Stimulated activated CD8-positive, alpha-beta memory T cell treated with anti-CD3 and anti-CD28 coated beads, Interleukin-7, amount 100 ng/mL, for 48 hours (primary cell): ENCODE measurements at regions not wholly inside any gene's neighbourhood (a gene's known extent, or its start where the extent isn't known, plus 50 kb on each side); places are given as distances from the start of the nearest gene placed in this dataset.
"Not testable (repeated sequence)": the region's sequence is repeated elsewhere in the genome, so short reads cannot be mapped to it uniquely, and the experiment has no call there.

Experiments used
- DNase-seq, 2 donors: peaks; one replicate each; pipeline ENCODE4 v3.0.0-alpha.2; 2020; ENCODE audit warnings: low read depth in 1 of 2; ENCODE audit errors: extremely low read depth in 1 of 2

GRCh38 chr9:21591221-21592062, 109.3 kb upstream of the IFNE start:
- DNase-seq, result peak; percentile 35 to 65

GRCh38 chr9:21592063-21592338, 109.9 kb upstream of the IFNE start:
- no peak for DNase-seq

GRCh38 chr9:21597284-21597683, 115.2 kb upstream of the IFNE start:
- no peak for DNase-seq

GRCh38 chr9:21598749-21599148, 116.6 kb upstream of the IFNE start:
- DNase-seq, result no peak

- no peak for DNase-seq
Observed at GRCh38 chr9:21605489-21605931, 123.4 kb upstream of the IFNE start.

- no peak for DNase-seq
Observed at GRCh38 chr9:21607576-21607975, 125.5 kb upstream of the IFNE start.

- DNase-seq, result no peak
Observed at GRCh38 chr9:21608200-21608599, 126.1 kb upstream of the IFNE start.

- no peak for DNase-seq
Observed at GRCh38 chr9:21609506-21609905, 127.4 kb upstream of the IFNE start.

GRCh38 chr9:21611891-21612290, 129.8 kb upstream of the IFNE start:
- DNase-seq, result peak in 1 of 2 donors; percentile 29

- DNase-seq, result no peak
Observed at GRCh38 chr9:21615018-21615417, 132.9 kb upstream of the IFNE start.

GRCh38 chr9:21615446-21615845, 133.3 kb upstream of the IFNE start:
- DNase-seq, result no peak

- no peak for DNase-seq
Observed at GRCh38 chr9:21616082-21616778, 134.1 kb upstream of the IFNE start.

GRCh38 chr9:21624675-21625644, 142.8 kb upstream of the IFNE start:
- DNase-seq, result no peak

GRCh38 chr9:21626493-21626892, 144.4 kb upstream of the IFNE start:
- DNase-seq, result no peak

GRCh38 chr9:21628954-21629353, 146.8 kb upstream of the IFNE start:
- not testable (repeated sequence) for DNase-seq

GRCh38 chr9:21634951-21635350, 152.8 kb upstream of the IFNE start:
- DNase-seq, result no peak

GRCh38 chr9:21638104-21638503, 156.0 kb upstream of the IFNE start:
- no peak for DNase-seq

- DNase-seq, result no peak
Observed at GRCh38 chr9:21653091-21653490, 149.3 kb upstream of the MTAP start.

GRCh38 chr9:21653589-21653988, 148.8 kb upstream of the MTAP start:
- no peak for DNase-seq

GRCh38 chr9:21656776-21657674, 145.4 kb upstream of the MTAP start:
- DNase-seq, result no peak
